ENCODE measurements at regions not wholly inside any gene's neighbourhood (a gene's known extent, or its start where the extent isn't known, plus 50 kb on each side); places are given as distances from the start of the nearest gene placed in this dataset.
"Not testable (repeated sequence)": the region's sequence is repeated elsewhere in the genome, so short reads cannot be mapped to it uniquely, and the experiment has no call there.

DNA sequence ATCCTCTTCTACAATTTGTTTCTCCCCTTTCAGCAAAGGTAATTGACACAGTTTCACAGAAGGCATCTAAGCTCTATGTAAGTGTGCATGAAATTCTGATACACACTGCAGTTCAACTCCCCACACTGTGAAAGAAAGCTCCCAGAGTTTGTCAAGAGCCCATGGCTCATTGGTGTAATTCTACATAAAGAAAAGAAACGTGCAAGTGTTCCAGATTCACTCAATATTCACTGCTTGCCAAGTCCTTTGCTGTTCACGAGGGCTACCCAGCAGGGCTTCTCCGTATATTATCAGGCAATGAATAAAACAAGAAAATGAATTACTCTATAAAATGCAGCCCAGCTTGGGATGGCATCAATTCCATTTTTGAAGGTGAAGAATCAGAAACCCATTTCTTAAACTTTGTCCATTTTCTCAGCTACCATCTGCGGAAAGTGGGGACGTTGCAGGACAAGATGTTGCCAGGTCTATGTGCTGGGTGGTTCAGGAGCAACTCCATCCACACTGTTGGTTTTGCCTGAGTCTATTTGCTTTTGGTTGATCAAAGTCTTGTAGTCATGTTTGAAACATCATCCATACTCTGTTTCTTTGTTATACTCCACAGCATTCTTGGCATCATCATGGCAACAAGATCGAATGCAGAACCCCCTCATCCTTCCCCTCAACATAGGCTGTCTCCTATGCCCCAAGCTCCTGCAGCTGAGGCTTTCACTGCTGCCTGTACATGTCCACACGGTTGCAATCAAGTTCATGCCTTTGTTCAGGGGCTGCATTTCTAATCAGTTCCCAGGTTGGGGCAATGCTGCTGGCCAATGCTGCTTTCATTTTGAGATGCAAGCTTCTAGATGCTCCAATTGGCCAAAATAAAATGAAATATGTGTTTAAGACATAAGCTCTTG, 301.8 kb downstream of the MED10 start:
- H3K36me3 ChIP-seq, result no peaks in the 10 kb centered on the region
- no peaks in the 10 kb centered on the region for H3K27me3 ChIP-seq
- no peaks in the 10 kb centered on the region for H3K4me1 ChIP-seq (ENCODE audit: low read depth)
- DNase-seq (ENCODE audit: low read depth in 1 of 2, low spot score in 1 of 2), result no peak
- H3K4me3 ChIP-seq, result no peak overlapping the region
- H3K9me3 ChIP-seq (ENCODE audit: low read depth), result no peaks in the 10 kb centered on the region
- TF ChIP-seq CTCF (IDR thresholded peaks at IDR 0.05; ENCODE audit: low read depth, low read length), result no peak
- H3K27ac ChIP-seq, result no peak overlapping the region

DNA sequence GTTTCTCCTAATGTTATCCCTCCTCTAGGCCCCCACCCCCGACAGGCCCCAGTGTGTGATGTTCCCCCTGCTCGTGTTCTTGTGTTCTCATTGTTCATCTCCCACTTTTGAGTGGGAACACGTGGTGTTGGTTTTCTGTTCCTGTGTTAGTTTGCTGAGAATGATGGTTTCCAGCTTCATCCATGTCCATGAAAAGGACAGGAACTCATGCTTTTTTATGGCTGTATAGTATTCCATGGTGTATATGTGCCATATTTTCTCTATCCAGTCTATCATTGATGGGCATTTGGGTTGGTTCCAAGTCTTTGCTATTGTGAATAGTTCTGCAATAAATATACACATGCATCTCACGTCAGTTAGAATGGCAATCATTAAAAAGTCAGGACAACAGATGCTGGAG, 305.9 kb downstream of the MED10 start:
- DNase-seq (ENCODE audit: low read depth in 1 of 2, low spot score in 1 of 2); H3K4me1 ChIP-seq (ENCODE audit: low read depth); H3K4me3 ChIP-seq; H3K36me3 ChIP-seq; H3K27ac ChIP-seq; H3K27me3 ChIP-seq; H3K9me3 ChIP-seq (ENCODE audit: low read depth): not testable (repeated sequence)

DNA sequence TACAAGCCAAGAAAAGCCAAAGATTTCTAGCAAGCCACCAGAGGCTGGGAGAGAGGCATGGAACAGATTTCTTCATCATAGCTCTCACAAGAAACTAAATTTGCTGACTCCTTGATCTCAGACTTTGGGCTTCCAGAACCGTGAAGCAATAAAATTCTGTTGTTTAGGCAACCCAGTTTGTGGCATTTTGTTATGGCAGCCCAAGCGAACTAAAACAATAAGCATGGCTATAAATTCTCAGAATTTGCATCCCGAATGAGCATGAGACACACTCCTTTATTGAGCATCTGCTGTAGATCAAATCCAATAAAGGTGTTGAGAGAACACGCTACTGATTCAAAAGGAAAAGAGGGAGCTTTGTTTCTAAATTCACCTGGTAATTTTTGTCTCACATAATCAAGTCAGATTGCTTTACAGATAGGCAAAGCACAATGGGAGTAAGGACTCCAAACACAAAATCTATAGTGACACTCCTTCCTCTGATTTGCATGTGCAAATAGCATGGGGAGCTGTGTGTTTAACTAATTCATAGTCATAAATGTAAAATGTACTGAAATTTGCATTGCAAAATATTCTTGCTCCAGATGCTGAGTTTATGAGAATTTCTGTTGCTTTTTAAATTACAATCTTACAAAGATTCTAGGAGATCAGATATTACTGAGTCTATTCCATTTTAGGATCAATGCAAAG, 308.7 kb downstream of the MED10 start:
- Histone ChIP-seq H3K4me1 (ENCODE audit: low read depth) (no peaks in the 10 kb centered on the region), H3K36me3 (no peaks in the 10 kb centered on the region), H3K4me3 (no peak overlapping the region), H3K27ac (no peak overlapping the region), H3K9me3 (ENCODE audit: low read depth) (no peaks in the 10 kb centered on the region), H3K27me3 (no peaks in the 10 kb centered on the region)
- TF ChIP-seq CTCF (IDR thresholded peaks at IDR 0.05; ENCODE audit: low read depth, low read length), result no peak
- no peak for DNase-seq (ENCODE audit: low read depth in 1 of 2, low spot score in 1 of 2)

GRCh38 chr5:6066016-6066415, 312.3 kb downstream of the MED10 start:
- H3K36me3 ChIP-seq, result no peaks in the 10 kb centered on the region
- no peaks in the 10 kb centered on the region for H3K27me3 ChIP-seq
- DNase-seq (ENCODE audit: low read depth in 1 of 2, low spot score in 1 of 2), result no peak
- TF ChIP-seq CTCF (IDR thresholded peaks at IDR 0.05; ENCODE audit: low read depth, low read length), result no peak
- no peak overlapping the region for H3K27ac ChIP-seq
- H3K9me3 ChIP-seq (ENCODE audit: low read depth), result no peaks in the 10 kb centered on the region
- H3K4me3 ChIP-seq, result no peak overlapping the region
- H3K4me1 ChIP-seq (ENCODE audit: low read depth), result no peaks in the 10 kb centered on the region

- Histone ChIP-seq H3K4me1 (ENCODE audit: low read depth) (no peaks in the 10 kb centered on the region), H3K4me3 (no peak overlapping the region), H3K27me3 (no peaks in the 10 kb centered on the region), H3K36me3 (no peaks in the 10 kb centered on the region), H3K9me3 (ENCODE audit: low read depth) (no peaks in the 10 kb centered on the region), H3K27ac (no peak overlapping the region)
- no peak for DNase-seq (ENCODE audit: low read depth in 1 of 2, low spot score in 1 of 2)
- no peak for TF ChIP-seq CTCF (IDR thresholded peaks at IDR 0.05; ENCODE audit: low read depth, low read length)
Observed at GRCh38 chr5:6059137-6059800, 319.1 kb downstream of the MED10 start.

Measured in cardiac muscle cell (in vitro differentiated cells and primary cell).